Activated T-cell treated with anti-CD3 and anti-CD28 coated beads, Interleukin-2, amount 50 U/mL, for 72 hours (primary cell): ENCODE measurements at regions not wholly inside any gene's neighbourhood (a gene's known extent, or its start where the extent isn't known, plus 50 kb on each side); places are given as distances from the start of the nearest gene placed in this dataset.
"Not testable (repeated sequence)": the region's sequence is repeated elsewhere in the genome, so short reads cannot be mapped to it uniquely, and the experiment has no call there.

Source experiments
- ATAC-seq, 2 donors: fragments of 150-1000 bp; cut with Tn5 transposase; replicated peaks in 1 of 2; 2 replicates each; pipeline ENCODE4 v1.10.0; 2021; ENCODE audit warnings: moderate library complexity in 2 of 2, mild to moderate bottlenecking in 1 of 2
- DNase-seq, 2 donors: peaks; one replicate each; pipeline ENCODE4 v3.0.0; 2021 to 2022; ENCODE audit warnings: mixed read lengths in 1 of 2
- H3K27ac Mint-ChIP-seq: one replicate; pipeline ENCODE4 v1.8.0; 2022; ENCODE audit warnings: mild to moderate bottlenecking, moderate library complexity, mixed read lengths
- H3K27me3 Mint-ChIP-seq: one replicate; pipeline ENCODE4 v1.8.0; 2022; ENCODE audit warnings: low read depth, mixed read lengths
- H3K36me3 Mint-ChIP-seq, 2 donors: one replicate each; pipeline ENCODE4 v1.8.0; 2022; ENCODE audit warnings: mixed read lengths in 2 of 2, mild to moderate bottlenecking in 1 of 2; ENCODE audit not compliant: insufficient read depth in 2 of 2
- H3K4me1 Mint-ChIP-seq: one replicate; pipeline ENCODE4 v1.8.0; 2022; ENCODE audit warnings: low read depth, mixed read lengths
- H3K4me3 Mint-ChIP-seq, 2 donors: one replicate each; pipeline ENCODE4 v1.8.0; 2022; ENCODE audit warnings: mild to moderate bottlenecking in 2 of 2, mixed read lengths in 2 of 2, moderate library complexity in 2 of 2
- H3K9me3 Mint-ChIP-seq, 2 donors: one replicate each; pipeline ENCODE4 v1.8.0; 2022; ENCODE audit warnings: mixed read lengths in 2 of 2

DNA sequence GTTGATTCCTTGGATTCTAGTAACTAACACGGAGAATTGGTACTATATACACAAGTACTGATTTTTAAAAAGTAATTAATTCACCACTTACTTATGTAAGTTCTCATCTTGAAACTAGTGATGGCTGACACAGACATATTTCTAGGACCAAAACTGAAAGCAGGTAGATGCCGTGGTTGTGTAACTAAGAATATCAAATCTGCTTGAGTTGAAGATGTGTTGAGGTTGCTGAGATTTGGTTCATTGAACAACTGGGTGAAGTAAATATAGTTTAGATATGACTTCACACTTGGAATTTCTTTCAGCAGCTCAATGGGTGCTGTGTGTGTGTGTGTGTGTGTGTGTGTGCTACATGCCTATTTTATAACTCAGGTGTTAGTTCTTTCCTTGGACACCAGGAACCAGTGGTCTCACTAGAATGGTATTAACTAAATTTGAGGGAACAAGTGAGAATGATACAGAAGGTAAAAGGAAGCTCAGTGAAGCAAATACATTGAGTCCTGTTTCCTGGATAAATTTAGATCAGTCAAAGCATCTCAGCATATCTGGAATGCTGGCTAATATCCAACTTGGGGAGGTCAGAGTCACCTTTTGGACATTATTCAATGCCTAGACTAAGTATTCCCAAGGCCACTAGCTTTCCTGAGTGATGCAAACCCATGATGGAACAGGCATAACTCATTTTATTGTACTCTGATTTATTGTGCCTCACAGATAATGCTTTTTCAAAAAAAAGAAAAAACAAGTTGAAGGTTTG lies 110.7 kb upstream of the ZEB2 start:
- DNase-seq = no peak
- Mint-ChIP-seq H3K27me3 (peaks cover 43% of the 10 kb centered on the region), H3K36me3 (peaks cover 2 to 5% of the 10 kb centered on the region in 2 donors), H3K27ac (no peak overlapping the region), H3K9me3 (peaks cover 3 to 4% of the 10 kb centered on the region in 2 donors), H3K4me3 (no peak overlapping the region), H3K4me1 (no peaks in the 10 kb centered on the region)
- peak; percentile 40 to 60 for ATAC-seq

DNA sequence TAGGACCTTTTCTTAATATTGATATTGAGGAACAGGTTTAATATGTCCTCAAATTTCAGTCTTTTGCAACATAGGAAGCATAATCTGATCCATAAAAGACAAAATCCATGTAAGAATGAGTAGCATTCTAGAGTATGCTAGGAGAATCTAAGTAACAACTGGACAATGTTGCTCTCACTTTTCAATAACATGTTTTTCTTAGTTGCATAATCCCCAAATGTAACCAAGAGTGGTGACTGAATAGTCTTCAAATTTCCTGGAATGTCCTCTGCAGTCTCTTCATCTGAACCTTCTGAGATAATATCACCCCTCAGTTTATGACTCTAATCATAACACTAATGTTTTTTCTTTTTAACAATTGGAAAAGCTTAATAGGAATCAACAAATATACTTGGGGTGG lies 110.0 kb upstream of the ZEB2 start:
- no peak overlapping the region for H3K27ac Mint-ChIP-seq
- no peak for ATAC-seq

GRCh38 chr2:144628566-144628965 lies 108.6 kb upstream of the ZEB2 start:
- Mint-ChIP-seq H3K27ac (no peak overlapping the region), H3K36me3 (no peaks in the 10 kb centered on the region), H3K4me1 (no peaks in the 10 kb centered on the region), H3K4me3 (no peak overlapping the region), H3K9me3 (no peaks in the 10 kb centered on the region), H3K27me3 (peaks cover 32% of the 10 kb centered on the region)
- ATAC-seq (no peak), DNase-seq (no peak)

More for the DNA sequence above, 110.0 kb upstream of the ZEB2 start:
- Mint-ChIP-seq H3K9me3 (no peaks in the 10 kb centered on the region), H3K27me3 (peaks cover 36% of the 10 kb centered on the region), H3K36me3 (no peaks in the 10 kb centered on the region), H3K4me1 (no peaks in the 10 kb centered on the region), H3K4me3 (no peak overlapping the region)
- no peak for DNase-seq

DNA sequence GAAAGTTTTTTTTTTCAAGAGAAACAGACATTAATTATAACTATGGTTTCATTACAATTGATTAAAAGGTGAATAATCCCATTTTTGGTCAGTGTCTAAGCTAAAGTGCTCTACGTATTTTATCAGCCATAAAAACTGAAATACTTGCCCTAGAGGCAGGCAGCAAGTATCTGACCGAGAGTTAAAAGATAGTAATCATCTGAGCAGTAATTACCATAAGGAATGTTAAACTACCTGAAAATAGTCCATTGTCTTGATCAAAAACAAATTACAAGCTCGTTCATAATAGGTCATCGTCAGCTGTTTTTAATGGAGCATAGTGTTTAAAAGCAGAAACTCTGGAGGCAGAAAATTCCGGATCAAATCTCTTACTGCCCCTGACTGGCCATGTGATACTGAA lies 105.7 kb upstream of the ZEB2 start:
- H3K36me3 Mint-ChIP-seq = peaks cover 0 to 4% of the 10 kb centered on the region in 2 donors
- no peak for DNase-seq
- no peaks in the 10 kb centered on the region for H3K9me3 Mint-ChIP-seq
- no peak overlapping the region for H3K27ac Mint-ChIP-seq
- no peak for ATAC-seq
- no peaks in the 10 kb centered on the region for H3K4me1 Mint-ChIP-seq
- H3K27me3 Mint-ChIP-seq = peaks cover 31% of the 10 kb centered on the region
- H3K4me3 Mint-ChIP-seq = no peak overlapping the region

DNA sequence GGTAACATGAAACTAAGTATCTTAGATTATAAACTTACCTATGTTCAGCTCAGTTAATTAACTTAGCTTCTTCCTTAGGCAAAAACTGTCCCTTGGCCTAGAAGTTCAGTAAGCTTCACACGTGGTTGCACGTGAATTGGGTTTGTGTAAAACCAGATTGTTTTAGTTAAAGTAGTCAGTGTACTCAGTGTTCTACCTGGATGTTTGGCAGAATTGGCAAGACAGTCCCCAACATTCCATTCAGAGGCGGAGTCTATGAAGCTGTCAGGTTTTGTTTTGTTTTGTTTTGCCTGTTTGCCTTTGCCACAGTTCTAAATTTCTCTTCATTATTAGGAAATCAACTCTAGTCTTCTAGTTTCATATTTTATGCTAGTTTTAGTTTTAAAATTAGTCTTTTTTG lies 105.3 kb upstream of the ZEB2 start:
- Mint-ChIP-seq H3K27ac (no peak overlapping the region), H3K9me3 (no peaks in the 10 kb centered on the region), H3K4me3 (no peak overlapping the region), H3K27me3 (peaks cover 31% of the 10 kb centered on the region), H3K4me1 (no peaks in the 10 kb centered on the region), H3K36me3 (peaks cover 0 to 4% of the 10 kb centered on the region in 2 donors)
- ATAC-seq (no peak), DNase-seq (no peak)

GRCh38 chr2:144624451-144624850 lies 104.5 kb upstream of the ZEB2 start:
- Mint-ChIP-seq H3K9me3 (no peaks in the 10 kb centered on the region), H3K4me3 (no peak overlapping the region), H3K27ac (no peak overlapping the region), H3K36me3 (peaks cover 0 to 4% of the 10 kb centered on the region in 2 donors), H3K4me1 (no peaks in the 10 kb centered on the region), H3K27me3 (peaks cover 29% of the 10 kb centered on the region)
- DNase-seq (no peak), ATAC-seq (no peak)

DNA sequence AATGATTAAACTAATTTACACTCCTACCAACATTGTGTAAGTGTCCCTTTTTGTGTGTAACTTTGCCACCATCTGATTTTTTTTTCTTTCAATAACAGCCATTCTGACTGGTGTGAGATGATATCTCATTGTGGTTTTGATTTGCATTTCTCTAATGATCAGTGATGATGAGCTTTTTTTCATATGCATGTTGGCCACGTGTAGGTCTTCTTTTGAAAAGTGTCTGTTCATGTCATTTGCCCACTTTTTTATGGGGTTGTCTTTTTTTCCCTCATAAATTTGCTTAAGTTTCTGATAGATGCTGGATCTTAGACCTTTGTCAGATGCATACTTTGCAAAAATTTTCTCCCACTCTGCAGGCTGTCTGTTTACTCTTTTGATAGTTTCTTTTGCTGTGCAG lies 102.5 kb upstream of the ZEB2 start:
- ATAC-seq, H3K4me3 Mint-ChIP-seq, H3K27ac Mint-ChIP-seq, H3K4me1 Mint-ChIP-seq, DNase-seq, H3K9me3 Mint-ChIP-seq, H3K36me3 Mint-ChIP-seq: not testable (repeated sequence)
- H3K27me3 Mint-ChIP-seq = peaks cover 19% of the 10 kb centered on the region

GRCh38 chr2:144621266-144621665 lies 101.3 kb upstream of the ZEB2 start:
- H3K4me3 Mint-ChIP-seq = no peak overlapping the region
- ATAC-seq = no peak
- H3K9me3 Mint-ChIP-seq = no peaks in the 10 kb centered on the region
- H3K27me3 Mint-ChIP-seq = peaks cover 10% of the 10 kb centered on the region
- DNase-seq = no peak
- H3K36me3 Mint-ChIP-seq = peaks cover 0 to 4% of the 10 kb centered on the region in 2 donors
- no peaks in the 10 kb centered on the region for H3K4me1 Mint-ChIP-seq
- H3K27ac Mint-ChIP-seq = no peak overlapping the region

DNA sequence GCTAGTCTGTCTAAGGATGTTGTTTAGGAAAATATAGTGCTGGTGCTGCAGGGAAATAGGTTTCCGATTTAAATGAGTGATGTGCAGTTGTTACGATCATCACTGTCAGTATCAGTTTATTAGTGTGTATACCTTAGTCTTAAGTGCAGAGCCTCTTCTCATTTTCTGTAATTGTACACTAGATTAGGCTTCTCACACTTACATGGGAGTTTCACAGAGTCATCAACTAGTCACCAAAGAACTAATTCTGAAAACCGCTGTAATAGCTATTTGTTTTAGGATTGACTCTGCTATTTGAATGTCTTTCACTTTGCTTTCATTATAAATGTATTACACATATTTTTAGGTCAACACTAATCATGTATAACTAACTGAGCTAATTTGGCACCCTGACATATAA lies 99.8 kb upstream of the ZEB2 start:
- peak; percentile 39 to 90 for ATAC-seq

GRCh38 chr2:144617171-144617570 lies 97.3 kb upstream of the ZEB2 start:
- H3K27me3 Mint-ChIP-seq, H3K9me3 Mint-ChIP-seq, H3K36me3 Mint-ChIP-seq, H3K27ac Mint-ChIP-seq, H3K4me1 Mint-ChIP-seq, DNase-seq, ATAC-seq, H3K4me3 Mint-ChIP-seq: not testable (repeated sequence)

More for the DNA sequence above, 99.8 kb upstream of the ZEB2 start:
- H3K9me3 Mint-ChIP-seq = peaks cover 3% of the 10 kb centered on the region in 2 donors
- H3K27me3 Mint-ChIP-seq = peaks cover 16% of the 10 kb centered on the region
- H3K36me3 Mint-ChIP-seq = peaks cover 0 to 4% of the 10 kb centered on the region in 2 donors
- DNase-seq = no peak
- no peaks in the 10 kb centered on the region for H3K4me1 Mint-ChIP-seq
- peak overlapping the region in 1 of 2 donors; percentile 61 for H3K4me3 Mint-ChIP-seq
- peak overlapping the region; percentile 22 for H3K27ac Mint-ChIP-seq

DNA sequence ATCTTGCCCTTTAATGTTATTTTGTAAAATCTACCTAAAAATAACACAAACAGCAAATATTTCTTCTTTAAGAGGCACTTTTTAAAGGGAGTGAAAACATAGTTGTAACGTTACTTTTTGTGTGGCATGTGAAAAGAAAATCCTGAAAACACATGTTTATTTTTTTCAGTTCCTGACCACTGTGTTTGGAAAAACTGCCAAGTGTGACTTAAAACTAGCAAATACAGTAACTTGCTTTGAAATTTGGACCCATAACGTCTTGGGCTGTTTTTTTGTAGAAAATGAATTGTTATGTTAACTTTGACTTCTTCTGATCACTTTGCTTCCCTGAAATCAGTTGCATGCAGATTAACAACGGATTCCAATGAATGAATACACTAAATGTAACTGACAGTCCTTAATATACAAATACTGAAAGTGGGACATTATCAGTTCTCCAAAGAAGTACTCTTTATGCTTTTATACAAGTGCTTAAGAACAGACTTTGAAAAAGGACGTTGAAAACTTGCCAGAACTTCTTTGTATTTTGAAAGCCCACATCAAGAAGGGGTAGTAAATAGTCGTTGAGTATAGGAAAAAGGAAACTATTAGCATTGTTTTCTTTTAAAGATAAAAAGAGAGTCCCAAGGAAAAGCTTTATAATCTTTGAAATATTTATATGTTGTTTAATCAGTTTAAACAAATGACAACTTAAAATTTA lies 96.1 kb upstream of the ZEB2 start:
- Mint-ChIP-seq H3K4me1 (no peaks in the 10 kb centered on the region), H3K4me3 (no peak overlapping the region), H3K9me3 (peaks cover 3 to 8% of the 10 kb centered on the region in 2 donors), H3K27me3 (peaks cover 6% of the 10 kb centered on the region), H3K36me3 (no peaks in the 10 kb centered on the region), H3K27ac (no peak overlapping the region)
- DNase-seq (no peak), ATAC-seq (no peak)

DNA sequence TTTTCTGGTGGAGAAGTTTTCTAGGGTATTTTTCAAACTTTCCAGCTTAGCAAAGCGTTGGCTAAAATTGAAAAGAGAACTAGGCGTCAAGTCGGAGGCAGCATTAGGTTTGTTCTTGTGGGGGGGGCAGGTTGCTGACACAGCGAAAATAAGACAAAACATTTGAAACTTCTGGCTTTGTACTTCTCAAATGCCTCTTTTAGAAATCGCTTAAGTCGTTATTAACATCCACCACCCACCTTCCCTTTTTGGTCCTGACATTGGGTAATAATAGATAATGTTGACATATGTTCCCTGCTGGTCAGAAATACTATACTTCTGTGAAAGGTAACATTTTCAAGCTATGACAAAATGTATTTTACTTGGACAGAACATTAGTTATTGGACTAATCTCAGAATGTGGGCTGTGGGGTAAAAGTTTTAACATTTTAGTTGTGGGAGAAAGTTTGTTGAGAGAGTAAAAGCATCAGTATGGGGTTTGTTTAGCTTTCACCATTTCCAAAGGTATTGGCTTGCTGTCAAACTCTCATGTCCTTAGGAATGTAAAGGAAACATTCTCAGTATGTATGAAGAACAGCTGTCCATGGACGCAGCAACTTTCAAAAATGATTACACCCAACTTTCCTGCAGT lies 88.1 kb upstream of the ZEB2 start:
- peak overlapping the region; percentile 77 for H3K27ac Mint-ChIP-seq

DNA sequence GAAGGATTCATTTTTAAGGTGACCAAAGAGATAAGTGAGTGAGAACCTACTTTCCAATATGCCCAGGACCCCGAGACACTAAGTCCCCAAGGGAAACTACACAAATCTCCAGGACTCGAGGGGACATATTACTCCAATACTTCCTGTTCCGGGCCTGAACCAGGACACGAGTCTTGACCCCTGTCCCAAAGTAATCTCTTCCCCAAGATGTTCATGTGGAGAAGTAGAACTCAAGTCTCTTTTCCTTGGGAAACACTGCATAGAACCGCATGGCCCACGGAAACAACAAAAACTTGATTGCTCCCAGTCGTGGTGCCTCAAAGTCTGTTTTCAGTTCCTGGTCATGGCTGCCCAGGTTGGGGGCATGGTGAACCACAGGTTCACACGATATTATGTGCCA lies 87.2 kb upstream of the ZEB2 start:
- Mint-ChIP-seq H3K9me3 (peaks cover 0 to 2% of the 10 kb centered on the region in 2 donors), H3K4me3 (no peak overlapping the region), H3K27me3 (peaks cover 16% of the 10 kb centered on the region), H3K4me1 (no peaks in the 10 kb centered on the region), H3K27ac (no peak overlapping the region), H3K36me3 (no peaks in the 10 kb centered on the region)
- DNase-seq (no peak), ATAC-seq (no peak)

More for the DNA sequence above, 88.1 kb upstream of the ZEB2 start:
- no peak for DNase-seq
- Mint-ChIP-seq H3K4me1 (no peaks in the 10 kb centered on the region), H3K27me3 (peaks cover 16% of the 10 kb centered on the region), H3K36me3 (no peaks in the 10 kb centered on the region), H3K4me3 (peak overlapping the region in 1 of 2 donors; percentile 61), H3K9me3 (peaks cover 0 to 2% of the 10 kb centered on the region in 2 donors)
- no peak for ATAC-seq
